HEK293T (cell line): ENCODE measurements at regions not wholly inside any gene's neighbourhood (a gene's known extent, or its start where the extent isn't known, plus 50 kb on each side); places are given as distances from the start of the nearest gene placed in this dataset.

ENCODE experiments used
- ARNT ChIP-seq: fragments of 450-650 bp; IDR thresholded peaks from 2 replicates; pipeline ENCODE4 v1.6.1; 2017; ENCODE audit warnings: mild to moderate bottlenecking
- BHLHE40 ChIP-seq: fragments of 450-650 bp; IDR thresholded peaks from 2 replicates; pipeline ENCODE4 v1.6.1; 2016; ENCODE audit warnings: mild to moderate bottlenecking, moderate library complexity, borderline replicate concordance
- CTBP1 ChIP-seq: fragments of 450-650 bp; IDR thresholded peaks from 2 replicates; pipeline ENCODE4 v1.6.1; 2016; ENCODE audit warnings: borderline replicate concordance
- FOXA1 ChIP-seq: fragments of 450-650 bp; IDR thresholded peaks from 2 replicates; pipeline ENCODE4 v1.6.1; 2016; ENCODE audit warnings: mild to moderate bottlenecking
- FOXK2 ChIP-seq: fragments of 450-650 bp; IDR thresholded peaks from 2 replicates; pipeline ENCODE4 v1.6.1; 2016; ENCODE audit warnings: mild to moderate bottlenecking
- FOXM1 ChIP-seq: fragments of 450-650 bp; IDR thresholded peaks from 2 replicates; pipeline ENCODE4 v1.6.1; 2017; ENCODE audit warnings: mild to moderate bottlenecking, borderline replicate concordance
- HDGF ChIP-seq: fragments of 450-650 bp; IDR thresholded peaks from 2 replicates; pipeline ENCODE4 v1.6.1; 2017; ENCODE audit warnings: antibody characterized with exemption, borderline replicate concordance
- LEF1 ChIP-seq: fragments of 450-650 bp; IDR thresholded peaks from 2 replicates; pipeline ENCODE4 v1.6.1; 2017; ENCODE audit warnings: mild to moderate bottlenecking, borderline replicate concordance
- SP1 ChIP-seq: fragments of 450-650 bp; IDR thresholded peaks from 2 replicates; pipeline ENCODE4 v1.6.1; 2017
- TARDBP ChIP-seq: fragments of 450-650 bp; IDR thresholded peaks from 2 replicates; pipeline ENCODE4 v1.6.1; 2016

DNA sequence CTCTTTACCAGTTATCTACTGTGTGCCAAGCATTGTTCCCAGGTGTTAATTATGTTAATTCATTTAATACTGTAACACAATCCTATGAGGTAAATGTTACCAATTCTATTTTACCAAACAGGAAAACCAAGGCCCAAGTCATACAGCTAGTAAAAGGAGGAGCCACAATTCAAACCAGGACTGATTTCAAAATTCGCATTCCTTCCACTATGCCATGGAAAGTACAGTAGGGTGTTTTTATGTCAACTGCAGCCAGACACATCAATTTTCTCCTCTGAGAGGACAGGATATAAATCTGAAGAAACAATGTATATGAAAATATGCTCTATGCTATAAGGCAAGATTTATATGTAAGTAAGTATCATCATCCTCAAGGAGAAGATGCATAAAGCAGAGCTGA lies 104.3 kb downstream of the RPL27A start:
- TF ChIP-seq FOXA1, result no peak
- TF ChIP-seq BHLHE40, result no peak
- no peak for TF ChIP-seq CTBP1
- TF ChIP-seq ARNT, result no peak
- no peak for TF ChIP-seq FOXK2
- TF ChIP-seq HDGF, result no peak
- TF ChIP-seq FOXM1, result no peak
- no peak for TF ChIP-seq TARDBP
- no peak for TF ChIP-seq SP1
- no peak for TF ChIP-seq LEF1
